DMS 273 (cell line): ENCODE measurements at regions not wholly inside any gene's neighbourhood (a gene's known extent, or its start where the extent isn't known, plus 50 kb on each side); places are given as distances from the start of the nearest gene placed in this dataset.
A peak's percentile ranks its signal among the peaks of the same experiment; 100 is the strongest.
"Not testable (repeated sequence)": the region's sequence is repeated elsewhere in the genome, so short reads cannot be mapped to it uniquely, and the experiment has no call there.

Experiments used
- DNase-seq: peaks from one replicate; lab custom pipeline; 2025; ENCODE audit not compliant: unreplicated experiment; lab: John Stamatoyannopoulos, UW

DNA sequence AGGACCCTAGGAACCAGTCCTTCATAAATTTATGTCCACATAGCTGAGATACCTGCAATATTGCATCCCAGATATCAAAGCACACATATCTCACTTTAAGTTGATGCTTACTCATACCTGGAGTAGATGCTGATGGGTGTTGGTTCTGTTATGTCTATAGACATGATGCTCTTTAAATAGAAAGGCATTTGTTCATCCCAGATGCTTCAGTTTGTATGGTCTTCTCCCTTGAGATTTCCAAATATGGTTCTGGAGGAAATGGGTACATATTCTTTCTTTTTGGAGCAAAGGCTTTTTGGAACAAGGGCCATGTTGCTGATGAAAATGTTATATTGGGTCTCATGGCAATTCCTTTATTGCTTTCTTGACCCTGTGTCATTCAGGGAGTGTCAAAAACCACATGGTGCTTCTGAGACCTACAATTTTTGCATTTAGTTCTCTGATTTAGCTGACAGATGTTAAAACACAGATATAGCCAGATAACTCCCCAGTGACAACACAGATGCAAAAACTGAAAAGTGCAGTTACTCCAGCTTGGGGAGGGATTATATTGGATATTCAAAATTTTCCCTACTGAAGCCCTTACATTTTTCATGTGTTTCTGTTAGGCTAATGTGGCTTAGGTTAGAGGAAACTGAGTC is 211.4 kb downstream of the KCNRG start:
- peak; percentile 39 for DNase-seq

DNA sequence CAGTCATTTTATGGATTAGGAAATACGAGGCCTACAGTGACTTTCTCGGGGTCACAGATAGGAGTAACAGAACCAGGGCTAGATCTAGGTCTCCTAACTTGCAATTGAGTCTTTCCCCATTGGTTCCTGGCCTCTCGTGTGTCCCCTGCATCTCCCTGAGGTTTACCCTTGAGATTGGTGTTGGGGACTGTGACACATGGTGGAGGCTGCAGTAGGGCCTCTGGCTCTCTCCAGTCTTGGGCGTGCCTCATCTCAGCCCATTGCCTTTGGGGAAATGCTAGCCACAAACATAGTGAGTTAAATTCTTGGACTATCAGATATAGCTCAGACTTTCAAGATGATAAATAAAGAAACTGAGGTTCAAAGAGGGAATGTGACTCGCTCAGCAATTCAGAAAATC is 212.1 kb downstream of the KCNRG start:
- no peak for DNase-seq

DNA sequence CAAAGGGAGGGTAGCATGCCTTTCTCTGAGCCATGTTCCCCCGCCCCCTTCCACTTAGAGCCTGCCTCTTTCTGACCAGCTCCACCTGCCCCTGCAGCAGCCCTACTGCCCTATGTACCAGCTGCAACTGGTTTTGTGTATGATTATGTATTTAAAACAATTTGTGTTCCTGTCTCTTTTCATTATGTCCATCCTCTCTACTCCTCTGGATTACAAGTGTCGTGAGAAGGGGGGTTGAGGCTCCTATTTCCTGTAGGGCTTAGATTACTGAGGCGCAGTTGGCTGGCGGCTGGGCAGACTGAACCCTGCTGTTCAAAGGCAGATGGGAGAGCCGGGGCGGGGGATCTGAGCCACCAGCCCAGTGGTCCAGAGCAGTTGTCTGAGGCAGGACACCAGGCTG is 213.3 kb downstream of the KCNRG start:
- DNase-seq, result no peak

DNA sequence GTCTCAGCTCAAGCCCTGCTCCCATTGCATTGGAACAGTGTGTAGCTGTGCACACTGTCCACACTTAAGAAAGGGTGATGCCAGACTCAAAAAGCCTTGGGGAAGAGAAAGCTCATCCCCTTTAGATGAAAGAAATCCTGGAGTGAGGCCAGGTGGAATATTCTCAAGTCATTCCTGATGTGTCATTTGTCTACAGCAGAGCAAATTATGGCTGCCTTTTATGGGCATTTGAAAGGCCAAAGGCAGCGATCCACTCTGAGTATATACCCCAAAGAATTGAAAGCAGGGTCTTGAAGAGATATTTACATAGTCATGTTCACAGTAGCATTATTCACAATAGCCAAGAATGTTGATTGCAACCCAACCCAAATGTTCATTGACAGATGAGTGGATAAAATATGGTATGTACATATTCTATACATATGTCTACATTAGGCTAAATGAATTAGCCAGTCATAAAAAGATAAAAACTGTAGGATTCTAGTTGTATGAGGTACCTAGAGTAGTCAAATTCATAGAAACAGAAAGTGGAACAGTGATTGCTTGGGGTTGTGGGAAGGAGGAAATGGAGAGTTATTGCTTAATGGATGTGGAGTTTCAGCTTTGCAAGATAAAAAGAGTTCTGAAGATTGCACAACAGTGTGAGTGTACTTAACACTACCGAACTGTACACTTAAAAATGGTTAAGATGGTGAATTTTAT is 214.9 kb downstream of the KCNRG start:
- DNase-seq, result no peak

DNA sequence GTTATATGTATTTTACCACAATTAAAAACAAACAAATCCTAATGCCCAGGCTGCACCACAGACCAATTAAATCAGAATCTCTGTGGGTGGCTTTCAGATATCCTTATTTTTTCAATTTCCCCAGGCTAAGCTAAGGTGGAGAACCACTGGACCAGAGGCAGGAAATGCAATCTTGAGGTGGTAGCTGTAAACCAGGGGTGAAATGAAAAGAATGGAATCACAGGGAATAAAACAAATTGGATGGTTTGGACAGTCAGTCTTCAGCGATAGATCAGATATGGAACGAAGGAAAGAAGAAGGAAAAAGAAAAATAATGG is 215.4 kb downstream of the KCNRG start:
- no peak for DNase-seq

DNA sequence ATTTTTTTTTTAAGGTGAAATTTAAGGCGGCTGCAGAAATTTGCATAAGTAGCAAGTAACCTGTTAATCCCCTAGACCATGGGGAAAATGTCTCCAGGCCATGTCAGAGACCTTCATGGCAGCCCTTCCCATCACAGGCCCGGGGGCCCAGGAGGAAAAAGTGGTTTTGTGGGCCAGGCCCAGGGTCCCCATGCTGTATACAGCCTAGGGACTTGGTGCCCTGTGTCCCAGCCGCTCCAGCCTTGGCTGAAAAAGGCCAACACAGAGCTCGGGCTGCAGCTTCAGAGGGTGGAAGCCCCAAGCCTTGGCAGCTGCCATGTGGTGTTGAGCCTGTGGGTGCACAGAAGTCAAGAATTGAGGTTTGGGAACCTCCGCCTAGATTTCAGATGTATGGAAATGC is 218.3 kb downstream of the KCNRG start:
- DNase-seq, result not testable (repeated sequence)

DNA sequence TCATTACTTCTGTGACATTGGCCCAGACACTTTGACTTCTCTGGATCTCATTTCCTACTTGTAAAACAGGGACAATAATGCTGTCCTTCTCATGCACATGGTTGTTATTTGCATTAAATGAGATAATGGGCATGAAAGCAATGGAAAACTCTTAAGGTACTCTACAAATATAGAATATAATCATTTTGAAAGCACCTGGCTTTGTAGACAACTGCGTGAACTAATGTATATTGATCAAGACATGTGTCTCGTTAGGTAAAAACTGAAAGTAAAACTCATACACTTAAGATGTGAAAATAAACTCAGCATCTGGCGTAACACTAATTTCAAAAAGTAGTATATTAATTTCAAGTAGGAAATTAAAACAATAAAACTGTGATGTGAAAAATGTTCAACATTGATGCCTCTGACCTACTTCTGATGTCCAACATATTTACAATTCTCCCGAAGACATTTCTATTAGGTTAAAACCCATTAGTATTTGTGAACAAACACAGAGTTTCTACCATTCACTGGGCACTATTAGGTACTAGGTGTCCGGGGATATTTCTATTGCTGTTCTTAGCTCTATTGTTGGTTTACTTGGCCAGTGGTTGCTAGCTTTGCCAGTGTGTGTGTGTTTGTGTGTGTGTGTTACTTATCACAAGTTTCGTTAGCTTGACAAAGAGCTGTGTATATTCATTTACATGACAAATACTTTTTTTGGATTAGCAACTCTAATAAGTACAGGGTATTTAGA is 220.5 kb downstream of the KCNRG start:
- no peak for DNase-seq

DNA sequence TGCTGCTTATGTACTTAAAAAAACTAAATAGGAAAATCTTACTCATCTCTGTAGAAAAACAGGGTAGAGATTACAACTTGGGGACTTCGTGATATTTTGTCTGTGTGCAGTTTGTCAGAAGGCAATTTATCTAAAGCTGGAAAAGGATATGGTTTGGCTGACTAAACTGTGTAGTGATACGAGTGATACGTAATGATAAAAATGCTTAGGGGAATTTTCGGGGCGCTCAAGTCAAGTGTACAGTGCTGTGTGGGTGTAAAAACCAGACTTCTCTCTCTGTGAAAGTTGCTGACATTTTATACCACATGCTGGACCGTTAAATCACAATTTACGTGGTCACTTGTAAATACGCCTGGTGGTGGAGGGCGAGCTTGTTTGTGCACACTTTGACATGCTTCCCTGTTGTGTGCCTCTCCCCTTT is 221.7 kb downstream of the KCNRG start:
- no peak for DNase-seq

DNA sequence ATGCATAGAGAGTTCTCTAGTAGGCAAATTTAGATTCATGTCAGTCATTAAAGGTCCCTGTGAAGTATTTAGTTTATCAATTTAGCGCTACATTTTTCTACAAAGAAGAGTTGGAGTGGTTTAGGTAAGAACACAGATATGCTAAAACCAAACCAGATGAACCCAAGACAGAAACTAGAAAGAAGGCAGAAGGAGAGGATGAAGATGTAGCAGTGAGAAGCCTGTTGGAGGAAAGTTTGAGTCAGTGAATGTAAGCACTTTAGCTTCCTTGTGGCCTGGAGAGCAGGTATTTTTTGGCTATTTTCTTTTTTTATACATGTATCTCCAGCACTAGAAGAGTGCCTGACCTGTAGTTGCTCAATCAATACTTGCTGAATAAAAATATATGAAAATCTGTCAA is 223.7 kb downstream of the KCNRG start:
- DNase-seq, result no peak

DNA sequence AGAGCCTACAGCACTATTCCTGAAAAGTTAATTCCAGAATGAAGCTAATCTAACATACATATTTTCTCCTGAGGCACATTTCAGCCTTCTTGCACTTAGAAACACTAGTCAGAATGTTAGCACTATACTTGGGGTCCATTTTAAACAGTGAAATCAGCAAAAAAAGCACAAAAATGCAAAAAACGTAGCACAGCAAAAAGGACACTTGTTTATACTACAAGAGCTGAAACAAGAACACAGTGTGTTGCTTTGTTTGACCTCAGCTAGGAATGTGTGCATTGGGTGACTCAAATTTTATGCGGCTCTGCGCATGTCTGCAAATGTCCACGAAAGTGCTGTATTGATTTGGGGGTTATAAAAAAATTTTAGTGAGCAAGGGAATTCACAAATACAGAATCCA is 226.2 kb downstream of the KCNRG start:
- no peak for DNase-seq

DNA sequence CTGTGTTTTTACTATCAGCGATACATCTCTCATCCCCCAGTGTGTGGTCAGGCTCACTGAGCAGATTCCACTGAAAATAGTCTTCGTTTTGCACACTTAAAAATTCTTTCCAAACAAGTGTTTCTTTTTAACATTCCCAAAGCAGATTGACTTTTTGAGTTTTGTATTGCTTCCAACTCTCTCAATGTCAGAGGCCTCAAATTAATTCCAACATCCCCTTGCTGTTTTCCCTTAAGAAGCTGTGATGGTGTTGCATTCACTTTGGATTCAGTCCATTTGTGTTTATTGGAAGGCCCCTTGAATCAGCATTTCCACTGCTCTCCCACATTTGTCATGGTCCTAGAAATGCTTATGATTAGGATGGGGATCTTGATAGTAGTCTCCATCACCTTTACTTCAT is 228.7 kb downstream of the KCNRG start:
- no peak for DNase-seq

DNA sequence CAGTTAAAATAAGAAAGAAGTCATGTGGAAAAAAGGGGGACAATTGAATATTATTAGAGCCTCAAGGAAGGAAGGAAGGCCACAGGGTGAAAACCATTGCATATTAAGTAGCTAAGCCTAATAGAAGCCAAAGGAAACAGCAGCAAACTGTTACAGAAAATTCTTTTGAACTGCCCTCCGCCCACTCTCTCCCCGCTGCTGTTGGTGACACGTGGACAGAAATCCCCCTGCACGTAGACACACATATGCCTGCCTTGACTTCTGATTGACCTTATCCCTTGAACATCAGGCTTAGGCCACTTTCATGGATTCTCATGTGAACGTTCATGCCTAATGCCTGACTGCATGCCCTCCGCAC is 229.1 kb downstream of the KCNRG start:
- no peak for DNase-seq

DNA sequence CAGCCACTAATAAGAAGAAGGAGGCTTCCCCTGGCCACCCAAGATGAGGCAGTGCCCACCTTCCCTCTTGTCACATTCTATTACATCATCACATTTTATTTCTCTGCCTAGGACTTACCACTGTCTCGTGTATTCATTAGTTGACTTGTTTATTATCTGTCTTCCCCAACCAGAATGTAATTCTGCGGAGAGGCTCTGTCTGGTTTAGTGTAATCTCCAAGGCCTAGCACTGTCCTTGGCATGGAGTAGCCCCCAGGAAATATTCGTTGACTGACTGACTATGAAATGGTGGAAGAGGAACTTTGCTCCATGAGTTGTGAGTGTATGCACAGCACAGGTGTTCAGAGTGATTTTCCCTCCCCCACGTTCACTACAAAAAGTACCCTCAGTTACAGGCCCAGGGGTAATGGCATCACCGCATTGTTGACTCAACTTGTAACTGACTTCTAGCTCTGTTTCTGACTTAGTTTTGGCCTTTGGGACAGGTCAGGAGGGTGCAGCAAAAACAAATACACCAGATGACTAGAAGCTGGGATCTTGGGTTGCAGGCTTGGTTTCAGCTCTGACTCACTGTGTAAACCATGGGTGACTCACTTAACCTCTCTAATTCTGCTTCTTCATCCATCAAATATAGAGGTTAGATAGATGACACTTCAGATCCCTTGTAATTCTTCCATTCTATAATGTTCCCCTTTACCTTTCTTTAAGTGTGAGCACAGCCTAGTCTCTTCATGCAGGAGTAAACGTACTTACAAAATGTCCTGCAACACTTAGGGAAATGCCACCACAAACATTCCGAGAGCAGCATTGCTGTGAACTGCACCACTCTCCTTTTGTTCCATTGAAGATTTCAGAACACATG is 229.7 kb downstream of the KCNRG start:
- no peak for DNase-seq

DNA sequence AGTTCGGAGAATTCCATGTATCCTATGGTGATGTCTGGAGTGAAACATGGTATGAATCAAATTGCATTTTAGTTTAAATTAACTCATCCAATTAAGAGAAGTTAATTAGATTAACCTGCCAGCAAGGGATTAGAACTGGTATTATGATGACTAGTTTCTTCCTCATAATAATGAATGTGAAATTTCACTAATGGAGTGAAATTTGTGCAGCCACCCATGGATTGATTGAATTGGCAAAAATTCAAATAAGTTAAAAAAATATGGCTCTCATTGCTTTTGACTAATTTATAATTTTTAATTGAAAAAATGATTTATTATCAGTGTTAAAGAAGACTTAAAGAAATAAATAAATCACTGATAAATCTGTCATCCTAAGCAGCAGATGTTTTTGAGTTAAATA is 232.0 kb downstream of the KCNRG start:
- DNase-seq, result no peak

DNA sequence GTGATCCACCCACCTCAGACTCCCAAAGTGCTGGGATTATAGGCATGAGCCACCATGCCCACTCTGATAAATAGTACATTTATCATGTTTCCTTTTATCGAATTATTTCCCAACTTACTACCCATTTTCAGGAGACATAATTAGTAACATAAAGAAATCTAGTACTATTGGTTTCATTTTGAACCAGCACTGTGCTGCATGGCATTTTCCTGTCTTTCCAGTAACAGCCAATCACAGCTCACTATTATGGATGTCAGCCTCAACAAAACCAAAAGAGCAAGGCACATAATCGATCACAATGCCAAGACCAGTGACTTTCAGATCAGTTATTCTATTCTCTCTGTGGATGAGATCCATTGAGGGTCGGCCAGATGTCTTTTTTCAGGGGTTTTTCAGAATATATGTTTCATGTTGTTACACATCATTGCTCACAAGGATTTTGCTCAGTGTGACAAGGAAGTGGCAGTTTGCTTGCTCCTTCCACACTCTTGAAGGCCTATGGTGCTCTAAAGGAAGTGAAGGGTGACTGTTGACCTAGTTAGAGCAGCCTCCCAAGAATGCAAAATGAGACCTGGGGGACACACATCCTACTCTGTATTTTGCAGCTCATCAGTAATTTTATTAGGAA is 233.4 kb downstream of the KCNRG start:
- DNase-seq, result no peak

DNA sequence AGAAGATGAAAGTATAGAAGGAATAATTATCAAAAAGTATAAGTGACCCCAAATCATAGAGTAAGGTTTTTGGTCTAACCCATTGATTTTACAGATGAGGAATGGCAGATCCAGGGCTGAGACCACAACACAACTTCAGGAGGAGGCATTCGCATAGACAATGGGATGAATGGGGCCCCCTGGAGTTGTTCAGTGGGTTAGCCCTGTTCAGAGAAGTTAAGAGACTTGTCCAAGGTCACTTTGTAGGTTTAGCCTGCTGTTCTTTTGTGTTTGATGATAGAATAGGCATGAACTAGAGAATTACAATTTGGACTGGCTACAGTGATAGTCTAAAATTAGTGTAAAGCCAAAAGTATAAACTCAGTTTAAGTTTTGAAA is 233.9 kb downstream of the KCNRG start:
- DNase-seq, result no peak

DNA sequence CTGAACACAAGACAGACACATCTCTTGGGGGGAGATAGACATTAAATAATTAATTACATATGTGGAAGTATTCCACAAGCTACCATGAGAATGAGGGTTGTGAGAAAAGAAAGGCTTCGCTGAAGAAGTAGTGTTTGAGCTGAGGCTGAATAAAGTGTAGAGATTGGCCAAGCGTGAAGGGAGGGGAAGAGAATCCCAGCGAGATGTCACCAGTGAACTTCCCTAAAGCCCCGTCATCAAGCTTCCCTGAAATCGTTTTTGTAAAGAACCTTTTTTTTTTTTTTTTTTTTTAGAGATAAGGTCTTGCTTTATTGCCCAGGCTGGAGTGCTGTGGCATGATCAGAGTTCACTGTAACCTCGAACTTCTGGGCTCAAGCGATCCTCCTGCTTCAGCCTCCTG is 235.2 kb downstream of the KCNRG start:
- DNase-seq, result no peak

DNA sequence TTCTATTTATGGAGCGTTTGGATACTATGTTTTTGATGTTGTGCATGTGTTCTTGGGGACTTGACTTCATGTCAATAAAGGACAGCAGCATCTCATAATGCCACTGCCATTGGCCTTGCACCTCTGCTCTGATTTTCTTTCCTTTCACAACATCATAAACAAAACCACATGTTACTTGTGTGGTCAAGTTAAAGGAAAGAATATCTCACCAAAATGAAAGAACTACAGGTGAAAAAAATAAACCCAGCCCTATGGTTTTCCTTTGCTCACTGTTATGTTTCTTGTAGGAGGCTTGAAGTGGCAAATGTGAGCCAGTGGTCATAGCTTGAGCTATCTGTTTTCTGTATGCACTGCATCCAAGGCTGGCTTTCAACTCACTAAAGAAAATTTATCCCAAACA is 240.4 kb downstream of the KCNRG start:
- no peak for DNase-seq

DNA sequence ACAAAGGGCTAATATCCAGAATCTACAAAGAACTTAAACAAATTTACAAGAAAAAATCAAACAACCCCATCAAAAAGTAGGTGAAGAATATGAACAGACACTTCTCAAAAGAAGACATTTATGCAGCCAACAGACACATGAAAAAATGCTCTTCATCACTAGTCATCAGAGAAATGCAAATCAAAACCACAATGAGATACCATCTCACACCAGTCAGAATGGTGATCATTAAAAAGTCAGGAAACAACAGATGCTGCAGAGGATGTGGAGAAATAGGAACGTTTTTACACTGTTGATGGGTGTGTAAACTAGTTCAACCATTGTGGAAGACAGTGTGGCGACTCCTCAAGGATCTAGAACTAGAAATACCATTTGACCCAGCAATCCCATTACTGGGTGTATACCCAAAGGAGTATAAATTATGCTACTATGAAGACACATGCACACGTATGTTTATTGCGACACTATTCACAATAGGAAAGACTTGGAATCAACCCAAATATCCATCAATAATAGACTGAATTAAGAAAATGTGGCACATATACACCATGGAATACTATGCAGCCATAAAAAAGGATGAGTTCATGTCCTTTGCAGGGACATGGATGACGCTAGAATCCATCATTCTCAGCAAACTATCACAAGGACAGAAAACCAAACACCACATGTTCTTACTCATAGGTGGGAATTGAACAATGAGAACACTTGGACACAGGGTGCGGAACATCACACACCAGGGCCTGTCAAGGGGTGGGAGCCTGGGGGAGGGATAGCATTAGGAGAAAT is 241.5 kb downstream of the KCNRG start:
- not testable (repeated sequence) for DNase-seq

DNA sequence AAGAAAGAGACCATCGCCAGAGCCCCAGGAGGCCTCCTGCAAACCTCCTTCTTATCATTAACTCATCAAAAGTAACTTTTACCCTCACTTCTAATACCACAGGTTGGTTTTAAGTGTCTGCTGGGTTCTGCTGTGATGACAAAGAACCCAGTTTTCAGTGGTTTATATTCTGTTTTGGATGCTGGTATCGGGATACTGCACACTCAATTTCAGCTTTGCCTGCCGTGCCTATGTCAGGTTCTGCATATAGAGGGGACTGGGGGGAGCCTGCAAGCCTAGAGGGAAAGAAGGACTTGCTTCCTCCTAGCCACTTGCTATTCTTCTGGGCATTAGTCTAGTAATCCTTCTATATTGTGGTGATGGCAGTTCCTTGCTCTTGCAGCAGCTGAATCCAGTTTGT is 242.4 kb downstream of the KCNRG start:
- DNase-seq, result no peak
